Liver (tissue), 8 donors: ENCODE measurements at regions not wholly inside any gene's neighbourhood (a gene's known extent, or its start where the extent isn't known, plus 50 kb on each side); places are given as distances from the start of the nearest gene placed in this dataset.

Experiments used
- DNase-seq: peaks from one replicate; pipeline ENCODE4 v3.0.0-alpha.2; 2017; ENCODE audit warnings: low spot score
- H3K27ac ChIP-seq, 2 donors: one replicate each; pipeline ENCODE4 v1.7.0; 2013; ENCODE audit warnings: inconsistent platforms in 2 of 2, low read length in 2 of 2, control low read depth in 1 of 2, low read depth in 1 of 2, mild to moderate bottlenecking in 1 of 2
- H3K27me3 ChIP-seq, 4 donors: one replicate each; pipeline versions ENCODE4 v1.6.1 to v1.7.0; 2013; ENCODE audit warnings: low read length in 3 of 4, inconsistent platforms in 1 of 4, mild to moderate bottlenecking in 1 of 4, moderate library complexity in 1 of 4; ENCODE audit not compliant: control insufficient read depth in 4 of 4, insufficient read depth in 4 of 4
- H3K36me3 ChIP-seq, 4 donors: one replicate each; pipeline versions ENCODE4 v1.6.1 to v1.7.0; 2013; ENCODE audit warnings: low read length in 3 of 4, mild to moderate bottlenecking in 3 of 4, low read depth in 1 of 4, moderate library complexity in 1 of 4; ENCODE audit not compliant: control insufficient read depth in 4 of 4, insufficient read depth in 3 of 4
- H3K4me1 ChIP-seq, 4 donors: one replicate each; pipeline versions ENCODE4 v1.6.1 to v1.7.0; 2013; ENCODE audit warnings: low read length in 3 of 4, mild to moderate bottlenecking in 3 of 4, moderate library complexity in 1 of 4; ENCODE audit not compliant: control insufficient read depth in 4 of 4, insufficient read depth in 4 of 4
- H3K4me3 ChIP-seq, 3 donors: one replicate each; pipeline versions ENCODE4 v1.6.1 to v1.7.0; 2013; ENCODE audit warnings: low read length in 3 of 3, control low read depth in 1 of 3, low read depth in 1 of 3, mild to moderate bottlenecking in 1 of 3
- H3K9ac ChIP-seq, 2 donors: one replicate each; pipeline ENCODE4 v1.7.0; 2013; ENCODE audit warnings: low read length in 2 of 2, mild to moderate bottlenecking in 2 of 2, moderate library complexity in 2 of 2, control low read depth in 1 of 2, low read depth in 1 of 2
- H3K9me3 ChIP-seq, 4 donors: one replicate each; pipeline versions ENCODE4 v1.6.1 to v1.7.0; 2013; ENCODE audit warnings: low read length in 3 of 4; ENCODE audit not compliant: control insufficient read depth in 4 of 4
- ATF3 ChIP-seq: IDR thresholded peaks from 2 replicates; pipeline ENCODE4 v1.6.1; 2016; ENCODE audit warnings: antibody characterized with exemption
- EGR1 ChIP-seq, 2 donors: IDR thresholded peaks; 2 replicates each; pipeline ENCODE4 v1.6.1; 2016 to 2018; ENCODE audit warnings: antibody characterized with exemption in 2 of 2, low read depth in 2 of 2
- FOXA1 ChIP-seq: IDR thresholded peaks from 2 replicates; pipeline ENCODE4 v1.6.1; 2016; ENCODE audit warnings: antibody characterized with exemption
- FOXA2 ChIP-seq: IDR thresholded peaks from 2 replicates; pipeline ENCODE4 v1.6.1; 2016; ENCODE audit warnings: antibody characterized with exemption
- GABPA ChIP-seq, 2 donors: IDR thresholded peaks in 1 of 2; conservative IDR thresholded peaks in 1 of 2; 2 replicates each; pipeline ENCODE4 v1.6.1; 2016; ENCODE audit warnings: antibody characterized with exemption in 2 of 2, mild to moderate bottlenecking in 1 of 2, moderate library complexity in 1 of 2
- HNF4A ChIP-seq, 2 donors: conservative IDR thresholded peaks; 2 replicates each; pipeline ENCODE4 v1.6.1; 2016; ENCODE audit warnings: antibody characterized with exemption in 2 of 2, mild to moderate bottlenecking in 2 of 2
- HNF4G ChIP-seq: IDR thresholded peaks from 2 replicates; pipeline ENCODE4 v1.6.1; 2016; ENCODE audit warnings: antibody characterized with exemption
- JUND ChIP-seq, 2 donors: IDR thresholded peaks; 2 replicates each; pipeline ENCODE4 v1.6.1; 2016; ENCODE audit warnings: antibody characterized with exemption in 2 of 2
- MAX ChIP-seq: IDR thresholded peaks from 2 replicates; pipeline ENCODE4 v1.6.1; 2016; ENCODE audit warnings: antibody characterized with exemption
- NR2F2 ChIP-seq: IDR thresholded peaks from 2 replicates; pipeline ENCODE4 v1.6.1; 2016; ENCODE audit warnings: antibody characterized with exemption
- RAD21 ChIP-seq, 2 donors: IDR thresholded peaks; 2 replicates each; pipeline ENCODE4 v1.6.1; 2016; ENCODE audit warnings: antibody characterized with exemption in 2 of 2, mild to moderate bottlenecking in 2 of 2
- RXRA ChIP-seq, 2 donors: IDR thresholded peaks; 2 replicates each; pipeline ENCODE4 v1.6.1; 2017 to 2018; ENCODE audit warnings: antibody characterized with exemption in 2 of 2, mild to moderate bottlenecking in 1 of 2
- SP1 ChIP-seq: IDR thresholded peaks from 2 replicates; pipeline ENCODE4 v1.6.1; 2018; ENCODE audit warnings: antibody characterized with exemption, mild to moderate bottlenecking
- TAF1 ChIP-seq: conservative IDR thresholded peaks from 2 replicates; pipeline ENCODE4 v1.6.1; 2016; ENCODE audit warnings: antibody characterized with exemption, mild to moderate bottlenecking
- YY1 ChIP-seq: IDR thresholded peaks from 2 replicates; pipeline ENCODE4 v1.6.1; 2016; ENCODE audit warnings: antibody characterized with exemption, mild to moderate bottlenecking
- ZBTB33 ChIP-seq: IDR thresholded peaks from 2 replicates; pipeline ENCODE4 v1.6.1; 2016; ENCODE audit warnings: antibody characterized with exemption
- WGBS: extraction: QIAGEN DNeasy Blood & Tissue Kit; methylation state at CpG from one replicate; pipeline ENCODE4 v1.1.7; 2013; 5-methylcytosine and 5-hydroxymethylcytosine counted together
- TF ChIP-seq, protein P1 (sequence below): fragments of 150-350 bp; IDR thresholded peaks from 2 replicates; pipeline ENCODE4 v1.5.1; 2017; ENCODE audit warnings: improper control_type of control experiment, low read depth, low read length; ENCODE audit not compliant: missing input control
- TF ChIP-seq, protein P2 (sequence below): IDR thresholded peaks from 2 replicates; pipeline ENCODE4 v1.6.1; 2016; ENCODE audit warnings: antibody characterized with exemption, mild to moderate bottlenecking
- donor health status: healthy.
- donor health status: healthy.
- donor health status: healthy.
- donor health status: healthy.
- donor health status: healthy.

GRCh38 chr2:224137208-224137607 is 98.1 kb upstream of the SERPINE2 start:
- WGBS = 94% methylated on average over 1 of the region's 1 CpG
- Histone ChIP-seq H3K9ac (no peak overlapping the region), H3K9me3 (no peaks in the 10 kb centered on the region), H3K36me3 (no peaks in the 10 kb centered on the region), H3K4me1 (no peaks in the 10 kb centered on the region), H3K27ac (no peak overlapping the region), H3K4me3 (no peak overlapping the region), H3K27me3 (no peaks in the 10 kb centered on the region)
- TF ChIP-seq MAX (no peak), RAD21 (IDR thresholded peaks at IDR 0.05) (no peak), FOXA2 (no peak), JUND (IDR thresholded peaks at IDR 0.05) (no peak), RXRA (IDR thresholded peaks at IDR 0.05) (no peak), HNF4A (conservative IDR thresholded peaks at IDR 0.05) (no peak), SP1 (no peak), HNF4G (no peak), GABPA (IDR thresholded peaks at IDR 0.05 in 1 of 2, conservative IDR thresholded peaks at IDR 0.05 in 1 of 2) (no peak), YY1 (no peak), NR2F2 (no peak), EGR1 (IDR thresholded peaks at IDR 0.05; ENCODE audit: low read depth in 2 of 2) (no peak)
- TF ChIP-seq, protein P1, sequence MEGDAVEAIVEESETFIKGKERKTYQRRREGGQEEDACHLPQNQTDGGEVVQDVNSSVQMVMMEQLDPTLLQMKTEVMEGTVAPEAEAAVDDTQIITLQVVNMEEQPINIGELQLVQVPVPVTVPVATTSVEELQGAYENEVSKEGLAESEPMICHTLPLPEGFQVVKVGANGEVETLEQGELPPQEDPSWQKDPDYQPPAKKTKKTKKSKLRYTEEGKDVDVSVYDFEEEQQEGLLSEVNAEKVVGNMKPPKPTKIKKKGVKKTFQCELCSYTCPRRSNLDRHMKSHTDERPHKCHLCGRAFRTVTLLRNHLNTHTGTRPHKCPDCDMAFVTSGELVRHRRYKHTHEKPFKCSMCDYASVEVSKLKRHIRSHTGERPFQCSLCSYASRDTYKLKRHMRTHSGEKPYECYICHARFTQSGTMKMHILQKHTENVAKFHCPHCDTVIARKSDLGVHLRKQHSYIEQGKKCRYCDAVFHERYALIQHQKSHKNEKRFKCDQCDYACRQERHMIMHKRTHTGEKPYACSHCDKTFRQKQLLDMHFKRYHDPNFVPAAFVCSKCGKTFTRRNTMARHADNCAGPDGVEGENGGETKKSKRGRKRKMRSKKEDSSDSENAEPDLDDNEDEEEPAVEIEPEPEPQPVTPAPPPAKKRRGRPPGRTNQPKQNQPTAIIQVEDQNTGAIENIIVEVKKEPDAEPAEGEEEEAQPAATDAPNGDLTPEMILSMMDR = no peak
- TF ChIP-seq, protein P2, sequence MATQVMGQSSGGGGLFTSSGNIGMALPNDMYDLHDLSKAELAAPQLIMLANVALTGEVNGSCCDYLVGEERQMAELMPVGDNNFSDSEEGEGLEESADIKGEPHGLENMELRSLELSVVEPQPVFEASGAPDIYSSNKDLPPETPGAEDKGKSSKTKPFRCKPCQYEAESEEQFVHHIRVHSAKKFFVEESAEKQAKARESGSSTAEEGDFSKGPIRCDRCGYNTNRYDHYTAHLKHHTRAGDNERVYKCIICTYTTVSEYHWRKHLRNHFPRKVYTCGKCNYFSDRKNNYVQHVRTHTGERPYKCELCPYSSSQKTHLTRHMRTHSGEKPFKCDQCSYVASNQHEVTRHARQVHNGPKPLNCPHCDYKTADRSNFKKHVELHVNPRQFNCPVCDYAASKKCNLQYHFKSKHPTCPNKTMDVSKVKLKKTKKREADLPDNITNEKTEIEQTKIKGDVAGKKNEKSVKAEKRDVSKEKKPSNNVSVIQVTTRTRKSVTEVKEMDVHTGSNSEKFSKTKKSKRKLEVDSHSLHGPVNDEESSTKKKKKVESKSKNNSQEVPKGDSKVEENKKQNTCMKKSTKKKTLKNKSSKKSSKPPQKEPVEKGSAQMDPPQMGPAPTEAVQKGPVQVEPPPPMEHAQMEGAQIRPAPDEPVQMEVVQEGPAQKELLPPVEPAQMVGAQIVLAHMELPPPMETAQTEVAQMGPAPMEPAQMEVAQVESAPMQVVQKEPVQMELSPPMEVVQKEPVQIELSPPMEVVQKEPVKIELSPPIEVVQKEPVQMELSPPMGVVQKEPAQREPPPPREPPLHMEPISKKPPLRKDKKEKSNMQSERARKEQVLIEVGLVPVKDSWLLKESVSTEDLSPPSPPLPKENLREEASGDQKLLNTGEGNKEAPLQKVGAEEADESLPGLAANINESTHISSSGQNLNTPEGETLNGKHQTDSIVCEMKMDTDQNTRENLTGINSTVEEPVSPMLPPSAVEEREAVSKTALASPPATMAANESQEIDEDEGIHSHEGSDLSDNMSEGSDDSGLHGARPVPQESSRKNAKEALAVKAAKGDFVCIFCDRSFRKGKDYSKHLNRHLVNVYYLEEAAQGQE = no peak
- no peak for DNase-seq

DNA sequence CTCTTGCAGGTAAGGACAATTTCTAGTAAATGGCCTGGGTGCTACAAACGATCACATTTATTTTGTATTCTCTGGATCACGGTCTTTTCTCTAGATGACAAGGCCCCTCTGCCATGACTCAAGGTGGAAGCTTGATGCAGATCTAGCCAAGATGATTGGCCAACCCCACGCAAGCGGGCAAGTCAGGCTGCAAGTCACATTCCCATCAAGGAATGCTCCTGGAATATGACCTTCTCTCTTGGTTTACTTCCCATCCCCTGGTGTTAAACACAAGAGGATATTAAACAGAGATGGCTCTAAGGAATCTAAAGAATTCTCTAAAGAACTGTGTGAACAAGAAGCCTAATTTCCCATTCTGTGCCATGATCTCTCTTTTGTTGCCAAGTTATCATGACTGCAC is 97.3 kb upstream of the SERPINE2 start:
- Histone ChIP-seq H3K9ac (no peak overlapping the region), H3K36me3 (no peaks in the 10 kb centered on the region), H3K27me3 (no peaks in the 10 kb centered on the region), H3K9me3 (no peaks in the 10 kb centered on the region), H3K27ac (no peak overlapping the region), H3K4me1 (no peaks in the 10 kb centered on the region), H3K4me3 (no peak overlapping the region)
- no peak for DNase-seq
- WGBS = 86% methylated on average over 4 of the region's 4 CpGs
- no peak for TF ChIP-seq RAD21 (IDR thresholded peaks at IDR 0.05)
- TF ChIP-seq ATF3 = no peak
- no peak for TF ChIP-seq TAF1
- no peak for TF ChIP-seq MAX
- TF ChIP-seq ZBTB33 = no peak
- TF ChIP-seq, protein P2 = no peak
- no peak for TF ChIP-seq HNF4A (conservative IDR thresholded peaks at IDR 0.05)
- TF ChIP-seq GABPA (IDR thresholded peaks at IDR 0.05 in 1 of 2, conservative IDR thresholded peaks at IDR 0.05 in 1 of 2) = no peak
- TF ChIP-seq, protein P1 = no peak
- no peak for TF ChIP-seq YY1
- no peak for TF ChIP-seq FOXA1
- TF ChIP-seq EGR1 (IDR thresholded peaks at IDR 0.05; ENCODE audit: low read depth in 2 of 2) = no peak
- TF ChIP-seq HNF4G = no peak
- TF ChIP-seq RXRA (IDR thresholded peaks at IDR 0.05) = no peak
- TF ChIP-seq FOXA2 = no peak
- TF ChIP-seq SP1 = no peak
- TF ChIP-seq JUND (IDR thresholded peaks at IDR 0.05) = no peak
